ENCODE measurements at regions not wholly inside any gene's neighbourhood (a gene's known extent, or its start where the extent isn't known, plus 50 kb on each side); places are given as distances from the start of the nearest gene placed in this dataset.

DNA sequence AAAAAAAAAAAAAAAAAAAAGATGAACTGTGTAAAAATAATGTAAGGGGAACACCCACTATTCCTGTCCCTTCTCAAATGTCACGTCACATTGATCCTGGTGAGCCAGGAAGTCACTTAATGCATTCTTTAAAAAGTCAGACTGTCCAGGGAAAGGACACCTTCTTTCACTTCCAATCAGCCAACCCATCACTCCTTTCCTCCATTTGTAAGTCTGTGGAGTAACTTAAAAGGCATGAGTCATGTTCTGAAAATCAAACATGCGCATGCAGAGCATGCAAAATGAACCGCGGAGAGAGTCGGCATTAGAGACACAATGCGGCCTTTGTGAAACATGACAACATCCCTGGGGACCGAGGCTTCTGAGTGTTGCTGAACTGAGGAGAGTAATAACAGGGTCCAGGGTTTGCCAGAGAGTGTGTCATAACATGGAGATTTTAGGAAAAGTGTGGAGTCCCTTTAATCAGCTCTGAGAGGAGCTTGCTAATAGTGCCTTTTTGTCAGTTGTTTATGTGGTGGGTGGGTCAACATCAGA, 77.6 kb upstream of the SEMA6A start:
- no peak overlapping the region for H3K4me2 ChIP-seq
- 28% methylated on average over 7 of the region's 7 CpGs for WGBS (ENCODE audit: missing lambda C conversion rate)
- DNase-seq (ENCODE audit: low read depth in 1 of 2, low spot score in 1 of 2) (no peak), FAIRE-seq (no peak), ATAC-seq (no peak)
- H3K4me1 ChIP-seq, result no peaks in the 10 kb centered on the region
- no peak overlapping the region for H3K4me3 ChIP-seq
- no peak overlapping the region for H3K27ac ChIP-seq
- ChIA-PET CTCF (interaction anchor here (0.6 to 1.2 kb wide), 2 partner anchors 22 to 81 kb away, joined by 3 read pairs; no protein-coding TSS in a partner anchor), POLR2A (no interaction called here)
- TF ChIP-seq, protein P1, sequence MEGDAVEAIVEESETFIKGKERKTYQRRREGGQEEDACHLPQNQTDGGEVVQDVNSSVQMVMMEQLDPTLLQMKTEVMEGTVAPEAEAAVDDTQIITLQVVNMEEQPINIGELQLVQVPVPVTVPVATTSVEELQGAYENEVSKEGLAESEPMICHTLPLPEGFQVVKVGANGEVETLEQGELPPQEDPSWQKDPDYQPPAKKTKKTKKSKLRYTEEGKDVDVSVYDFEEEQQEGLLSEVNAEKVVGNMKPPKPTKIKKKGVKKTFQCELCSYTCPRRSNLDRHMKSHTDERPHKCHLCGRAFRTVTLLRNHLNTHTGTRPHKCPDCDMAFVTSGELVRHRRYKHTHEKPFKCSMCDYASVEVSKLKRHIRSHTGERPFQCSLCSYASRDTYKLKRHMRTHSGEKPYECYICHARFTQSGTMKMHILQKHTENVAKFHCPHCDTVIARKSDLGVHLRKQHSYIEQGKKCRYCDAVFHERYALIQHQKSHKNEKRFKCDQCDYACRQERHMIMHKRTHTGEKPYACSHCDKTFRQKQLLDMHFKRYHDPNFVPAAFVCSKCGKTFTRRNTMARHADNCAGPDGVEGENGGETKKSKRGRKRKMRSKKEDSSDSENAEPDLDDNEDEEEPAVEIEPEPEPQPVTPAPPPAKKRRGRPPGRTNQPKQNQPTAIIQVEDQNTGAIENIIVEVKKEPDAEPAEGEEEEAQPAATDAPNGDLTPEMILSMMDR (IDR thresholded peaks at IDR 0.05), result no peak
- TF ChIP-seq, protein P2, sequence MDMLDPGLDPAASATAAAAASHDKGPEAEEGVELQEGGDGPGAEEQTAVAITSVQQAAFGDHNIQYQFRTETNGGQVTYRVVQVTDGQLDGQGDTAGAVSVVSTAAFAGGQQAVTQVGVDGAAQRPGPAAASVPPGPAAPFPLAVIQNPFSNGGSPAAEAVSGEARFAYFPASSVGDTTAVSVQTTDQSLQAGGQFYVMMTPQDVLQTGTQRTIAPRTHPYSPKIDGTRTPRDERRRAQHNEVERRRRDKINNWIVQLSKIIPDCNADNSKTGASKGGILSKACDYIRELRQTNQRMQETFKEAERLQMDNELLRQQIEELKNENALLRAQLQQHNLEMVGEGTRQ (IDR thresholded peaks at IDR 0.05), result no peak
- TF ChIP-seq HOXB5 (CRISPR knock-in tag; IDR thresholded peaks at IDR 0.05), result no peak
- TF ChIP-seq NR3C1 (IDR thresholded peaks at IDR 0.05), result no peak
- no peak for TF ChIP-seq TP53 (CRISPR knock-in tag; IDR thresholded peaks at IDR 0.05)
- TF ChIP-seq FOSL2 (IDR thresholded peaks at IDR 0.05), result no peak
- peak; percentile 4; the same call in 1 of the 2 replicates for TF ChIP-seq FOSL2 (CRISPR knock-in tag; IDR thresholded peaks at IDR 0.05)
- TF ChIP-seq JUNB (IDR thresholded peaks at IDR 0.05), result no peak
- H3K9me3 ChIP-seq, result no peaks in the 10 kb centered on the region

DNA sequence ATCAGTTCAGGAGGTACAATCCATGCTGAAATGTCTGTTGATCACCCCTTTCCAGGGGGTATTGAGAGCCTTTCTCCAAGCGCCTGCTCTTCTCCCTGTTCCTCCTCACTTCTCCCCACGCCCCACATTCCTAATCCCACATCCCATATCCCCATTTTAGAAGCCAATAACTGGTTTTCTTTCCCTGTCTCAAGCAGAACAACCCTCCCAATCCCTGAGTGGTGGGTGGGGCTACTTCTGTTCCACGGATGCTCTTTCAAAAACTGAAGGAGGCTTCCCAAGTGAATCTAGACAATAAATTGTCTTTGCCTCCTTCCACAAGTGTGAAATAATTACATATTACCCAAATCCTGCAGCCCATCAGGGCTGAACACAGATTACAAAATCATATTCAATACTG, 77.0 kb upstream of the SEMA6A start:
- CTCF ChIA-PET, result interaction anchor here (0.6 to 1.2 kb wide), 2 partner anchors 22 to 81 kb away, joined by 3 read pairs; no protein-coding TSS in a partner anchor
- TF ChIP-seq GATA3 (IDR thresholded peaks at IDR 0.05; ENCODE audit: borderline replicate concordance) (no peak), RFX5 (IDR thresholded peaks at IDR 0.05) (no peak), TP53 (CRISPR knock-in tag; IDR thresholded peaks at IDR 0.05) (no peak), JUN (IDR thresholded peaks at IDR 0.05) (no peak), POLR2A (IDR thresholded peaks at IDR 0.05; ENCODE audit: low read length) (no peak), ZC3H11A (IDR thresholded peaks at IDR 0.05) (no peak), MAFK (IDR thresholded peaks at IDR 0.05; ENCODE audit: partially characterized antibody) (no peak), NFE2L2 (conservative IDR thresholded peaks at IDR 0.05; ENCODE audit: low read length) (no peak), CHD2 (IDR thresholded peaks at IDR 0.05; ENCODE audit: low read length, partially characterized antibody) (no peak), KDM1A (IDR thresholded peaks at IDR 0.05; ENCODE audit: low read depth) (no peak), MYC (IDR thresholded peaks at IDR 0.05; ENCODE audit: borderline replicate concordance, low read length) (no peak), TFCP2L1 (CRISPR knock-in tag; IDR thresholded peaks at IDR 0.05) (no peak), EHF (CRISPR knock-in tag; IDR thresholded peaks at IDR 0.05) (no peak)
- TF ChIP-seq, protein P1 (IDR thresholded peaks at IDR 0.05), result no peak
- WGBS (ENCODE audit: missing lambda C conversion rate), result 27% methylated on average over 3 of the region's 3 CpGs
- no peak for FAIRE-seq
- Histone ChIP-seq H3K9me3 (no peaks in the 10 kb centered on the region), H3K4me3 (no peak overlapping the region), H3K27ac (no peak overlapping the region), H3K4me2 (no peak overlapping the region), H3K4me1 (no peaks in the 10 kb centered on the region)
- no peak for ATAC-seq
- no peak for DNase-seq (ENCODE audit: low read depth in 1 of 2, low spot score in 1 of 2)
- POLR2A ChIA-PET, result no interaction called here

DNA sequence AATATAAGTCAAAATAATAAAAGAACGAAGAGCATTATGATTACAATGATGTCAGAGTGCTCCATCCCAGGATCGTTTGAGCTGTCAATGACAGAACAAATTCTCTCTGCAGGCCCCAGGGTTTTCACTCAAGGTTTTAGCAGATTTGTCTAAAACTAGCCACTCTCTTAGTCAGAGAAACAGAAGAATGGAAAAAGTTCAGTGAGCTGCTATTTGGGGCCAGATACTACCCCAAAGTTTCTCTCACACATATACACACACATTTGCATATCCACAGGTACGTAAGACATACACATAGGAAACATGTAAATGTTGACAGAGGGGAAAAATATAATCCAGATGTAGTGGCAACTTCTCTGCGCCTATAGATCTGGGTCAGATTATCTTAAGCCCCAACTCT, 76.3 kb upstream of the SEMA6A start:
- ATAC-seq (no peak), DNase-seq (ENCODE audit: low read depth in 1 of 2, low spot score in 1 of 2) (no peak), FAIRE-seq (no peak)
- CTCF ChIA-PET, result interaction anchor here (1.2 kb wide), 1 partner anchor 23 kb away, joined by 3 read pairs; no protein-coding TSS in a partner anchor
- TF ChIP-seq MAFK (IDR thresholded peaks at IDR 0.05; ENCODE audit: partially characterized antibody) (no peak), JUNB (IDR thresholded peaks at IDR 0.05) (no peak)
- WGBS (ENCODE audit: missing lambda C conversion rate), result 18% methylated on average over 4 of the region's 4 CpGs
- POLR2A ChIA-PET, result no interaction called here
- Histone ChIP-seq H3K4me3 (no peak overlapping the region), H3K4me1 (no peaks in the 10 kb centered on the region), H3K9me3 (no peaks in the 10 kb centered on the region), H3K27ac (no peak overlapping the region), H3K4me2 (no peak overlapping the region)
